ENCODE measurements at regions not wholly inside any gene's neighbourhood (a gene's known extent, or its start where the extent isn't known, plus 50 kb on each side); places are given as distances from the start of the nearest gene placed in this dataset.

DNA sequence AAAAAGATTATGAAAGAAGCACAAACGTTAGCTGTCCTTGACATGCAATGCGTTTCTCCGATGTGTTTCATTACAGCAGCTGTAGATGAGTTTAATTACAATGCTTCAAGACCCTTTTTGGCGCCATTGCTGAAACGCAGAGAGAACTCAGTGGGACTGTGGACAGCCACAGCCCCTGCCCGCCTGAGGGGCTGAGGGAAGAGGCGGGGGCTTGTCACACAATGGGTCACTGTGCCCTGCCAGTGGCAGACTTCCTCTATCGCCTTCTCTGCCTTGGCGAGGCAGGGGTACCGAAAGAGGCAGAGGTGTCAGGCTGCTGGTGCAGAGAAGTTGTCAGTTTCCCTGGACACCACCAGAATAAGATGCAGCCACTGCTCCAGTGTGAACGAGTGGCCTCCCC is 252.0 kb downstream of the NR2F2 start:
- H3K9me2 ChIP-seq (ENCODE audit: insufficient read depth), result no peaks in the 10 kb centered on the region
- H3K27ac ChIP-seq, result no peak overlapping the region
- no peak overlapping the region for H3K9ac ChIP-seq
- no peaks in the 10 kb centered on the region for H3K36me3 ChIP-seq (ENCODE audit: low read depth)
- H3F3A ChIP-seq (ENCODE audit: insufficient read depth), result no peaks in the 10 kb centered on the region
- H3K4me2 ChIP-seq (ENCODE audit: unreplicated experiment), result no peak overlapping the region
- TF ChIP-seq EZH2phosphoT487 (IDR thresholded peaks at IDR 0.05; ENCODE audit: insufficient read depth, low read depth) (no peak), EZH2 (IDR thresholded peaks at IDR 0.05; ENCODE audit: insufficient read depth, poor library complexity, severe bottlenecking) (no peak)
- peaks cover 16% of the 10 kb centered on the region for H3K27me3 ChIP-seq (replicated peaks; ENCODE audit: insufficient read depth)
- no peaks in the 10 kb centered on the region for H3K9me3 ChIP-seq (ENCODE audit: low read depth)
- no peaks in the 10 kb centered on the region for H3K4me1 ChIP-seq (ENCODE audit: insufficient read depth)
- H4K20me1 ChIP-seq (ENCODE audit: insufficient read depth), result no peaks in the 10 kb centered on the region
- H2AFZ ChIP-seq, result no peak overlapping the region
- H3K4me3 ChIP-seq, result no peak overlapping the region
- in situ Hi-C loops (cut with MboI), result loop anchor here (25.0 kb wide), 1 partner anchor 1320 kb away; no protein-coding TSS in a partner anchor
- WGBS, 2 experiments (ENCODE audit: low coverage in 1 of 2, low lambda C conversion rate in 2 of 2, missing lambda C conversion rate in 2 of 2), result 72 to 73% methylated on average over 10 to 11 of the region's 11 CpGs
- DNase-seq, result no peak
- H3K79me2 ChIP-seq (ENCODE audit: insufficient read depth), result no peaks in the 10 kb centered on the region

GRCh38 chr15:96583671-96584070 is 253.2 kb downstream of the NR2F2 start:
- no peak overlapping the region for H3K4me2 ChIP-seq (ENCODE audit: unreplicated experiment)

DNA sequence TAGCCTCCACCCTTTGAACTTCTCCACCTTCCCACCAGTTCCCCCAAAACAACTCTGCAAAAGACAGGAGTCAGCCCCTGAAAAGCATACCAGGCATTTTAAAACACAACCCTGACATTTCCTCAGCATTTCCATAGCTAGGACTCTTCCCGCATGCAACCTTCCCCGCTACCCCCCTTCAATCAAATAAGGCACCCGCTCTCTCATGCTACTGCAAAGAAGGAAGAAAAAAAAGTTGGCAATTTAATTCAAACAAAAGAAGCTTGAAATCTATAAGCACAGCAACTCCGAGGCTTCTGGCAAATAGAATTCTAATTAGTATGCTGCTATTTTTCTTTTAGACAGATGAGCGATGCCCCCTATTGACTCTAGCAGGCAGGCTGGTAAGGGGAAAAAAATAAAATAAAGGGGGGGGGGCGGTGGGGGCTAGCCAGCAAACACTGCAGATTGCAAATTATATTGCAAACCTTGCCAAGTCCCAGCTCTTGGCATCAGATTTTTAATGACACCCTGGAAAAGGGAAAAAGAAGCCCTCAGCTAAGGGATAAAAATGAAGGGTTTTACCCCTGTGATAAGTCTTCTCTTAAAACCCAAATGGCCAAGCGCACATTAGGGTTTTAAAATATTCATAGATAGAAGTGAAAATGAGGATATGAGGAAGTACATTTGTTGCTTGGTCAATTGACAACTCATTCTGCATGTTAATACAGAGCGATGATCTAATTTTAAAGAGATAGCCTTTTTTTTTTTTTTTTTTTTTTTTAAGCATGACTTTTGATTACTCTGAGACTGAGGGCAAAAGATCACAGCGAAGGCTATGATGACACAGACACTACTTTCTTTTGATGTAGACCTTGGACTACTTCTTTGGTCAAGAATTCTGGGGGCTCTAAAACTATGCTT is 255.2 kb downstream of the NR2F2 start:
- Histone ChIP-seq H2AFZ (no peak overlapping the region), H3K27ac (no peak overlapping the region), H3K9me2 (ENCODE audit: insufficient read depth) (no peaks in the 10 kb centered on the region), H3K4me3 (no peak overlapping the region), H3K79me2 (ENCODE audit: insufficient read depth) (no peaks in the 10 kb centered on the region), H3K9me3 (ENCODE audit: low read depth) (no peaks in the 10 kb centered on the region), H4K20me1 (ENCODE audit: insufficient read depth) (no peaks in the 10 kb centered on the region), H3K4me2 (ENCODE audit: unreplicated experiment) (no peak overlapping the region), H3K27me3 (replicated peaks; ENCODE audit: insufficient read depth) (peaks cover 32% of the 10 kb centered on the region), H3K4me1 (ENCODE audit: insufficient read depth) (no peaks in the 10 kb centered on the region), H3F3A (ENCODE audit: insufficient read depth) (no peaks in the 10 kb centered on the region), H3K9ac (no peak overlapping the region), H3K36me3 (ENCODE audit: low read depth) (no peaks in the 10 kb centered on the region)
- peak; percentile 48 for DNase-seq
- TF ChIP-seq EZH2 (IDR thresholded peaks at IDR 0.05; ENCODE audit: insufficient read depth, poor library complexity, severe bottlenecking) (no peak), EZH2phosphoT487 (IDR thresholded peaks at IDR 0.05; ENCODE audit: insufficient read depth, low read depth) (no peak)
- WGBS, 2 experiments (ENCODE audit: low coverage in 1 of 2, low lambda C conversion rate in 2 of 2, missing lambda C conversion rate in 2 of 2), result 44 to 46% methylated on average over 9 of the region's 9 CpGs
- in situ Hi-C loops (cut with MboI), result loop anchor here (25.0 kb wide), 1 partner anchor 1323 kb away; no protein-coding TSS in a partner anchor

More at GRCh38 chr15:96583671-96584070, 253.2 kb downstream of the NR2F2 start:
- no peaks in the 10 kb centered on the region for H3K79me2 ChIP-seq (ENCODE audit: insufficient read depth)
- H3K27me3 ChIP-seq (replicated peaks; ENCODE audit: insufficient read depth), result peaks cover 26% of the 10 kb centered on the region
- no peaks in the 10 kb centered on the region for H4K20me1 ChIP-seq (ENCODE audit: insufficient read depth)
- no peak for DNase-seq
- in situ Hi-C loops (cut with MboI), result loop anchor here (25.0 kb wide), 1 partner anchor 1321 kb away; no protein-coding TSS in a partner anchor
- WGBS, 2 experiments (ENCODE audit: low coverage in 1 of 2, low lambda C conversion rate in 2 of 2, missing lambda C conversion rate in 2 of 2), result 71 to 72% methylated on average over 2 of the region's 2 CpGs
- TF ChIP-seq EZH2phosphoT487 (IDR thresholded peaks at IDR 0.05; ENCODE audit: insufficient read depth, low read depth) (no peak), EZH2 (IDR thresholded peaks at IDR 0.05; ENCODE audit: insufficient read depth, poor library complexity, severe bottlenecking) (no peak)
- no peaks in the 10 kb centered on the region for H3K9me2 ChIP-seq (ENCODE audit: insufficient read depth)
- no peak overlapping the region for H2AFZ ChIP-seq
- H3K9ac ChIP-seq, result no peak overlapping the region
- H3K27ac ChIP-seq, result no peak overlapping the region
- H3K4me1 ChIP-seq (ENCODE audit: insufficient read depth), result no peaks in the 10 kb centered on the region
- H3K9me3 ChIP-seq (ENCODE audit: low read depth), result no peaks in the 10 kb centered on the region
- no peaks in the 10 kb centered on the region for H3K36me3 ChIP-seq (ENCODE audit: low read depth)
- no peaks in the 10 kb centered on the region for H3F3A ChIP-seq (ENCODE audit: insufficient read depth)
- no peak overlapping the region for H3K4me3 ChIP-seq

- Histone ChIP-seq H3K79me2 (ENCODE audit: insufficient read depth) (no peaks in the 10 kb centered on the region), H3K36me3 (ENCODE audit: low read depth) (no peaks in the 10 kb centered on the region), H3F3A (ENCODE audit: insufficient read depth) (no peaks in the 10 kb centered on the region), H4K20me1 (ENCODE audit: insufficient read depth) (no peaks in the 10 kb centered on the region), H3K4me1 (ENCODE audit: insufficient read depth) (no peaks in the 10 kb centered on the region), H3K9me2 (ENCODE audit: insufficient read depth) (no peaks in the 10 kb centered on the region), H3K27me3 (replicated peaks; ENCODE audit: insufficient read depth) (peaks cover 42% of the 10 kb centered on the region), H3K9ac (no peak overlapping the region), H3K4me2 (ENCODE audit: unreplicated experiment) (no peak overlapping the region), H3K9me3 (ENCODE audit: low read depth) (no peaks in the 10 kb centered on the region), H2AFZ (no peak overlapping the region), H3K4me3 (no peak overlapping the region), H3K27ac (no peak overlapping the region)
- no peak for DNase-seq
- in situ Hi-C loops (cut with MboI), result loop anchor here (25.0 kb wide), 1 partner anchor 1325 kb away; no protein-coding TSS in a partner anchor
- 56 to 58% methylated on average over 4 of the region's 4 CpGs for WGBS, 2 experiments (ENCODE audit: low coverage in 1 of 2, low lambda C conversion rate in 2 of 2, missing lambda C conversion rate in 2 of 2)
- TF ChIP-seq EZH2phosphoT487 (IDR thresholded peaks at IDR 0.05; ENCODE audit: insufficient read depth, low read depth) (no peak), EZH2 (IDR thresholded peaks at IDR 0.05; ENCODE audit: insufficient read depth, poor library complexity, severe bottlenecking) (no peak)
Observed at GRCh38 chr15:96586901-96587300, 256.4 kb downstream of the NR2F2 start.

Data from GM23248 (cell line).